ENCODE measurements at regions not wholly inside any gene's neighbourhood (a gene's known extent, or its start where the extent isn't known, plus 50 kb on each side); places are given as distances from the start of the nearest gene placed in this dataset.

- H3K27ac Mint-ChIP-seq = no peak overlapping the region
- peaks cover 0 to 5% of the 10 kb centered on the region in 2 experiments for H3K9me3 ChIP-seq (ENCODE audit: control insufficient read depth in 1 of 2, insufficient read depth in 1 of 2, low read length in 2 of 2)
- no peak overlapping the region for H3K27ac ChIP-seq (ENCODE audit: low read depth in 1 of 2, low read length in 2 of 2)
- TF ChIP-seq, protein P1, sequence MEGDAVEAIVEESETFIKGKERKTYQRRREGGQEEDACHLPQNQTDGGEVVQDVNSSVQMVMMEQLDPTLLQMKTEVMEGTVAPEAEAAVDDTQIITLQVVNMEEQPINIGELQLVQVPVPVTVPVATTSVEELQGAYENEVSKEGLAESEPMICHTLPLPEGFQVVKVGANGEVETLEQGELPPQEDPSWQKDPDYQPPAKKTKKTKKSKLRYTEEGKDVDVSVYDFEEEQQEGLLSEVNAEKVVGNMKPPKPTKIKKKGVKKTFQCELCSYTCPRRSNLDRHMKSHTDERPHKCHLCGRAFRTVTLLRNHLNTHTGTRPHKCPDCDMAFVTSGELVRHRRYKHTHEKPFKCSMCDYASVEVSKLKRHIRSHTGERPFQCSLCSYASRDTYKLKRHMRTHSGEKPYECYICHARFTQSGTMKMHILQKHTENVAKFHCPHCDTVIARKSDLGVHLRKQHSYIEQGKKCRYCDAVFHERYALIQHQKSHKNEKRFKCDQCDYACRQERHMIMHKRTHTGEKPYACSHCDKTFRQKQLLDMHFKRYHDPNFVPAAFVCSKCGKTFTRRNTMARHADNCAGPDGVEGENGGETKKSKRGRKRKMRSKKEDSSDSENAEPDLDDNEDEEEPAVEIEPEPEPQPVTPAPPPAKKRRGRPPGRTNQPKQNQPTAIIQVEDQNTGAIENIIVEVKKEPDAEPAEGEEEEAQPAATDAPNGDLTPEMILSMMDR (IDR thresholded peaks at IDR 0.05) = no peak
- ChIA-PET CTCF (no interaction called here), POLR2A (no interaction called here)
- H3K27me3 Mint-ChIP-seq = peaks cover 41% of the 10 kb centered on the region
- peaks cover 16 to 24% of the 10 kb centered on the region in 2 experiments for H3K27me3 ChIP-seq (ENCODE audit: control insufficient read depth in 1 of 2, insufficient read depth in 2 of 2, low read length in 2 of 2)
- H3K36me3 Mint-ChIP-seq (ENCODE audit: low read depth) = no peaks in the 10 kb centered on the region
- no peak for ATAC-seq (ENCODE audit: poor library complexity)
- intact Hi-C loops (cut with DNase I, micrococcal nuclease) = no loop called here
- H3K36me3 ChIP-seq (ENCODE audit: insufficient read depth, low read length) = no peaks in the 10 kb centered on the region
- DNase-seq = no peak
- H3K9me3 Mint-ChIP-seq = no peaks in the 10 kb centered on the region
- no peaks in the 10 kb centered on the region for H3K4me1 Mint-ChIP-seq (ENCODE audit: low read depth)
- no peak overlapping the region for H3K4me3 ChIP-seq (ENCODE audit: low read length)
- no peaks in the 10 kb centered on the region for H3K4me1 ChIP-seq (ENCODE audit: insufficient read depth, low read length)
- no peak overlapping the region for H3K4me3 Mint-ChIP-seq
Measured at GRCh38 chr20:62589150-62589498, 53.2 kb upstream of the SLCO4A1 start.

DNA sequence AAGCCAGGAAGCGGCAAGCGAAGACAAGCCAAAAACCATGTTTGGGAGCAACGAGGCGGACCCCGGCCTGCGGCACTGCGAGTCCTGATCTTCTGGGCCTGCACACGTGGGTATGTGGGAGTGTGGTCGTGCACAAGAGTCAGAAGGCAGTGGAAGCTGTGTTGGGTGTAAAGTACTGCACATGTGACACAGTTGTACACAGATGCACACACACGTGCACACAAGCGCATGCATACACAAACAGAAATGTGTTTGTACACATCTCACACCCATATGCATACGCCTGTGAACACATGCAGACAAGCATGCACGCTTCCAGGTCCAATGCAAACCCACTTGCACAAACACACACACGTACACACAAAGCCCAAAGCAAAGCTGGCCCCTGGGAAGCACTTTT is 52.6 kb upstream of the SLCO4A1 start:
- TF ChIP-seq, protein P1 (IDR thresholded peaks at IDR 0.05) = no peak
- peaks cover 41% of the 10 kb centered on the region for H3K27me3 Mint-ChIP-seq

DNA sequence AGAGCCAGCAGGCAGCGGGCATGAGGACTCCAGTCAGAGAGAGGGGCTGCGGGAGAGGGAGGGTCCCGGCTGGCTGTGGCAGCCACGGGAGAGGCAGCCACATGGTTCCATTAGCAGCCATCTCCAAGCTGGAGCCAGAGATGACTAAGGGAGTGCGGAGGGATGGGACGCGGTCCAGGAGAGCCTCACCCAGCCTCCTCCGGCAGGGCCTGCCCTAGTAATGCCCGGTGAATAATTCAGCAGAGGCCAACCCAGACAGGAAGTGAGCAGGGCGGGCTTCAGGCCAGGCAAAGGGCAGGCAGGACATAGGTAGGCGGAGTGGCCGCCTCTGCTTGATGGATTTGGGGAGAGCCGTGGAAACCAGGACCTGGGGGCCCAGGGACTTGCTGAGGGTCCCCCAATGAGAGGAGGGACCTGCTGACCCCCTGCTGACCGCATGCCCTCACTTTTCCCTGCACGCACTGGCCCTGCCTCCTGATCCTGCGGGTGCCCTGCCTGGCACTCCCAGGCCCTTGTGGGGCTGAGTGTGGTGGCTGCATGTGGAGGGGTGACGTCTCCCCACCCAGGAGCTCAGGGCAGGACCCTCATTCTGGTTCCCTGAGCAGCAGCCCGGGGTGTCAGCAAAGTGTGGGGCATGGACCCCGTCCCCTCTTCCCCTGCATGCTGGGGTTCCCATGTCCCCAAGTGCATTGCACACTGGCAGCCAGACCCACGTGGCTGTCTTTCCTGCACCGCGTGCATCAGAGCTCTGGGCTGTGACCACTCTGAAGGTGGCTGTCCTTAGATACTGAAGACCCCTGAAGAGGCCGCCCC is 51.8 kb upstream of the SLCO4A1 start:
- no peak for ATAC-seq (ENCODE audit: poor library complexity)
- ChIA-PET CTCF (no interaction called here), POLR2A (no interaction called here)
- H3K27ac ChIP-seq (ENCODE audit: low read depth in 1 of 2, low read length in 2 of 2) = no peak overlapping the region
- no peak overlapping the region for H3K4me3 ChIP-seq (ENCODE audit: low read length)
- TF ChIP-seq, protein P1 (IDR thresholded peaks at IDR 0.05) = no peak
- no peak for DNase-seq
- Mint-ChIP-seq H3K4me1 (ENCODE audit: low read depth) (no peaks in the 10 kb centered on the region), H3K36me3 (ENCODE audit: low read depth) (no peaks in the 10 kb centered on the region), H3K27me3 (peaks cover 41% of the 10 kb centered on the region), H3K9me3 (no peaks in the 10 kb centered on the region), H3K4me3 (no peak overlapping the region), H3K27ac (no peak overlapping the region)
- intact Hi-C loops (cut with DNase I, micrococcal nuclease) = no loop called here
- no peaks in the 10 kb centered on the region for H3K4me1 ChIP-seq (ENCODE audit: insufficient read depth, low read length)
- H3K27me3 ChIP-seq (ENCODE audit: control insufficient read depth in 1 of 2, insufficient read depth in 2 of 2, low read length in 2 of 2) = peaks cover 22 to 37% of the 10 kb centered on the region in 2 experiments
- H3K9me3 ChIP-seq (ENCODE audit: control insufficient read depth in 1 of 2, insufficient read depth in 1 of 2, low read length in 2 of 2) = peaks cover 0 to 7% of the 10 kb centered on the region in 2 experiments
- H3K36me3 ChIP-seq (ENCODE audit: insufficient read depth, low read length) = no peaks in the 10 kb centered on the region

More for the DNA sequence above, 52.6 kb upstream of the SLCO4A1 start:
- DNase-seq (no peak), ATAC-seq (ENCODE audit: poor library complexity) (no peak)
- Mint-ChIP-seq H3K9me3 (no peaks in the 10 kb centered on the region), H3K4me3 (no peak overlapping the region), H3K36me3 (ENCODE audit: low read depth) (no peaks in the 10 kb centered on the region), H3K4me1 (ENCODE audit: low read depth) (no peaks in the 10 kb centered on the region), H3K27ac (no peak overlapping the region)
- intact Hi-C loops (cut with DNase I, micrococcal nuclease) = no loop called here
- Histone ChIP-seq H3K36me3 (ENCODE audit: insufficient read depth, low read length) (no peaks in the 10 kb centered on the region), H3K4me1 (ENCODE audit: insufficient read depth, low read length) (no peaks in the 10 kb centered on the region), H3K27ac (ENCODE audit: low read depth in 1 of 2, low read length in 2 of 2) (no peak overlapping the region), H3K9me3 (ENCODE audit: control insufficient read depth in 1 of 2, insufficient read depth in 1 of 2, low read length in 2 of 2) (peaks cover 0 to 5% of the 10 kb centered on the region in 2 experiments), H3K4me3 (ENCODE audit: low read length) (no peak overlapping the region), H3K27me3 (ENCODE audit: control insufficient read depth in 1 of 2, insufficient read depth in 2 of 2, low read length in 2 of 2) (peaks cover 15 to 29% of the 10 kb centered on the region in 2 experiments)
- ChIA-PET POLR2A (no interaction called here), CTCF (no interaction called here)
